ENCODE measurements at regions not wholly inside any gene's neighbourhood (a gene's known extent, or its start where the extent isn't known, plus 50 kb on each side); places are given as distances from the start of the nearest gene placed in this dataset.

- Histone ChIP-seq H3K4me2 (ENCODE audit: low read length) (no peak overlapping the region), H3K4me1 (ENCODE audit: control insufficient read depth in 1 of 2, insufficient read depth in 2 of 2, low read length in 2 of 2) (peaks cover 0 to 4% of the 10 kb centered on the region in 2 experiments; a peak in 2 of 4 replicates), H3K79me2 (ENCODE audit: insufficient read depth, low read length) (no peaks in the 10 kb centered on the region), H3K27me3 (ENCODE audit: insufficient read depth, low read length) (no peaks in the 10 kb centered on the region), H3K9me2 (ENCODE audit: insufficient read depth) (no peaks in the 10 kb centered on the region), H3K9me3 (ENCODE audit: control insufficient read depth in 1 of 2, insufficient read depth in 1 of 2, low read depth in 1 of 2, low read length in 2 of 2) (no peaks in the 10 kb centered on the region), H2AFZ (ENCODE audit: low read depth, low read length, poor library complexity, severe bottlenecking) (no peak overlapping the region), H3K27ac (ENCODE audit: low read depth, low read length) (no peak overlapping the region), H3K4me3 (replicated peaks in 1 of 2; ENCODE audit: low read depth in 1 of 2, low read length in 2 of 2) (no peak overlapping the region), H3K9ac (ENCODE audit: low read length) (no peak overlapping the region), H4K20me1 (ENCODE audit: insufficient read depth) (no peaks in the 10 kb centered on the region), H3K36me3 (ENCODE audit: control insufficient read depth in 1 of 2, insufficient read depth in 2 of 2, low read length in 2 of 2) (no peaks in the 10 kb centered on the region)
- POLR2A ChIA-PET = interaction anchor here (0.9 kb wide), 1 partner anchor 18 kb away, joined by 3 read pairs; no protein-coding TSS in a partner anchor
- CTCF ChIA-PET = no interaction called here
- ATAC-seq (no peak), DNase-seq (ENCODE audit: low read depth, low spot score) (no peak)
- RAD21 ChIA-PET (ENCODE audit: low non-redundant PET in 1 of 2, low total read pairs in 2 of 2, uncharacterized antibody in 2 of 2, unreplicated experiment in 2 of 2) = no interaction called here
- intact Hi-C loops (cut with micrococcal nuclease) = no loop called here
- TF ChIP-seq EZH2 (IDR thresholded peaks at IDR 0.05) (no peak), SRF (IDR thresholded peaks at IDR 0.05; ENCODE audit: low read depth) (no peak), ATF3 (IDR thresholded peaks at IDR 0.05) (no peak), POLR2A (IDR thresholded peaks at IDR 0.05; ENCODE audit: borderline replicate concordance, extremely low read depth, insufficient read depth, insufficient read length) (no peak), EZH2phosphoT487 (IDR thresholded peaks at IDR 0.05; ENCODE audit: borderline replicate concordance) (no peak), CEBPB (IDR thresholded peaks at IDR 0.05; ENCODE audit: low read depth) (no peak), ZNF274 (IDR thresholded peaks at IDR 0.05; ENCODE audit: low read depth, low read length) (no peak), ELF1 (IDR thresholded peaks at IDR 0.05; ENCODE audit: borderline replicate concordance, low read depth) (no peak), FOSL1 (IDR thresholded peaks at IDR 0.05; ENCODE audit: low read depth) (no peak), JUND (IDR thresholded peaks at IDR 0.05) (no peak), EGR1 (IDR thresholded peaks at IDR 0.05; ENCODE audit: low read depth) (no peak), ZBTB33 (IDR thresholded peaks at IDR 0.05; ENCODE audit: extremely low read depth, insufficient replicate concordance, low read length) (no peak)
- no TSS peak for BruUV-seq (replicated peaks)
Measured at GRCh38 chr13:34881494-34881893, 60.6 kb upstream of the NBEA start.
